ENCODE measurements at regions not wholly inside any gene's neighbourhood (a gene's known extent, or its start where the extent isn't known, plus 50 kb on each side); places are given as distances from the start of the nearest gene placed in this dataset.

DNA sequence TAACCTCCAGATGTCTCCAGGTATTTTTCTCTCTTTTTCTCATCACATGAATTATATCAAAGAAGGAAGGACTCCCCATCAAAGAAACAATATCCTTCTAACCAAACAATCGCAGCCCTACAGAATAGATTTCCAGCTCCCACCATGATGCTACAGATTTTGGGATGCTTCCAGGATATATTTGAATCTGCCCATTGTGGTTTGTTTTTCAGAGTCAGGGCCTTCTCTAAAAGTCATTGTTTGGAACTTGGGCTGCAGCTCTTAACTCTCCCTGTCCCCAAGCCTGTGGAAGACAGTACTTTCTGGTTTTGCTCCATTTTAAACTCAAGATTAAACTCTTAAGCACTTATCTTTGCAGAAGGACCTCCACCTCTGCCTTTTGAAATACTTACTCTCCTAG lies 223.2 kb downstream of the PMAIP1 start (continued):
- TF ChIP-seq EZH2 (IDR thresholded peaks at IDR 0.05; ENCODE audit: low read depth, low read length, severe bottlenecking) (no peak), GABPA (IDR thresholded peaks at IDR 0.05; ENCODE audit: borderline replicate concordance, insufficient read depth, low read length) (no peak), TBP (IDR thresholded peaks at IDR 0.05; ENCODE audit: low read depth, low read length) (no peak)

All from H1 (cell line).